Endometrium (tissue), 2 donors: ENCODE measurements at regions not wholly inside any gene's neighbourhood (a gene's known extent, or its start where the extent isn't known, plus 50 kb on each side); places are given as distances from the start of the nearest gene placed in this dataset.

ENCODE experiments used
- FAIRE-seq: peaks from 2 replicates; lab custom pipeline; 2012; peaks lifted over from hg19 to GRCh38; lab: Jason Lieb, UNC
- donor health status: control.
- donor health status: control.

- FAIRE-seq = no peak
Observed at GRCh38 chr14:95466506-95466905, 49.9 kb downstream of the SYNE3 start.

- FAIRE-seq = no peak
Observed at GRCh38 chr14:95465936-95466335, 50.5 kb downstream of the SYNE3 start.

- no peak for FAIRE-seq
Observed at GRCh38 chr14:95465358-95465757, 51.1 kb downstream of the SYNE3 start.

GRCh38 chr14:95464514-95464913, 51.9 kb downstream of the SYNE3 start:
- FAIRE-seq = no peak

GRCh38 chr14:95464103-95464502, 52.3 kb downstream of the SYNE3 start:
- no peak for FAIRE-seq

- no peak for FAIRE-seq
Observed at GRCh38 chr14:95463171-95463901, 53.1 kb downstream of the SYNE3 start.

- FAIRE-seq = no peak
Observed at GRCh38 chr14:95462491-95462890, 54.0 kb downstream of the SYNE3 start.

GRCh38 chr14:95460647-95461478, 55.6 kb downstream of the SYNE3 start:
- FAIRE-seq = no peak

GRCh38 chr14:95458906-95459305, 57.5 kb downstream of the SYNE3 start:
- no peak for FAIRE-seq

GRCh38 chr14:95458459-95458858, 58.0 kb downstream of the SYNE3 start:
- no peak for FAIRE-seq

GRCh38 chr14:95456281-95456680, 60.2 kb downstream of the SYNE3 start:
- FAIRE-seq = no peak

- FAIRE-seq = no peak
Observed at GRCh38 chr14:95455246-95455645, 61.2 kb downstream of the SYNE3 start.

- no peak for FAIRE-seq
Observed at GRCh38 chr14:95453713-95453980, 62.8 kb downstream of the SYNE3 start.

GRCh38 chr14:95452893-95453712, 63.3 kb downstream of the SYNE3 start:
- no peak for FAIRE-seq

GRCh38 chr14:95452176-95452892, 64.1 kb downstream of the SYNE3 start:
- FAIRE-seq = no peak

- no peak for FAIRE-seq
Observed at GRCh38 chr14:95449131-95449530, 67.3 kb downstream of the SYNE3 start.

GRCh38 chr14:95446470-95446869, 70.0 kb downstream of the SYNE3 start:
- no peak for FAIRE-seq

GRCh38 chr14:95445676-95446075, 70.8 kb downstream of the SYNE3 start:
- FAIRE-seq = no peak

GRCh38 chr14:95445161-95445560, 71.3 kb downstream of the SYNE3 start:
- no peak for FAIRE-seq

GRCh38 chr14:95444132-95445129, 72.0 kb downstream of the SYNE3 start:
- FAIRE-seq = no peak

- FAIRE-seq = no peak
Observed at GRCh38 chr14:95442633-95443021, 73.8 kb downstream of the SYNE3 start.
